ENCODE measurements at regions not wholly inside any gene's neighbourhood (a gene's known extent, or its start where the extent isn't known, plus 50 kb on each side); places are given as distances from the start of the nearest gene placed in this dataset.
"Not testable (repeated sequence)": the region's sequence is repeated elsewhere in the genome, so short reads cannot be mapped to it uniquely, and the experiment has no call there.

GRCh38 chr15:39499042-39499441 lies 81.8 kb upstream of the THBS1 start:
- DNase-seq = no peak

- no peak for DNase-seq
Measured at GRCh38 chr15:39499681-39500080, 81.2 kb upstream of the THBS1 start.

GRCh38 chr15:39501366-39502081 lies 79.4 kb upstream of the THBS1 start:
- DNase-seq = no peak

GRCh38 chr15:39502082-39502447 lies 78.8 kb upstream of the THBS1 start:
- DNase-seq = no peak

- no peak for DNase-seq
Measured at GRCh38 chr15:39502611-39503195, 78.2 kb upstream of the THBS1 start.

GRCh38 chr15:39503526-39503925 lies 77.4 kb upstream of the THBS1 start:
- no peak for DNase-seq

- no peak for DNase-seq
Measured at GRCh38 chr15:39504808-39505207, 76.1 kb upstream of the THBS1 start.

GRCh38 chr15:39506146-39506545 lies 74.7 kb upstream of the THBS1 start:
- no peak for DNase-seq

- DNase-seq = peak; percentile 46
Measured at GRCh38 chr15:39508536-39508935, 72.3 kb upstream of the THBS1 start.

- DNase-seq = peak; percentile 11
Measured at GRCh38 chr15:39510001-39510701, 70.7 kb upstream of the THBS1 start.

- DNase-seq = peak; percentile 27
Measured at GRCh38 chr15:39511000-39511915, 69.6 kb upstream of the THBS1 start.

- no peak for DNase-seq
Measured at GRCh38 chr15:39511916-39512260, 69.0 kb upstream of the THBS1 start.

- no peak for DNase-seq
Measured at GRCh38 chr15:39512643-39513042, 68.2 kb upstream of the THBS1 start.

GRCh38 chr15:39513936-39514335 lies 66.9 kb upstream of the THBS1 start:
- DNase-seq = no peak

- no peak for DNase-seq
Measured at GRCh38 chr15:39514933-39515332, 65.9 kb upstream of the THBS1 start.

- peak; percentile 28 for DNase-seq
Measured at GRCh38 chr15:39515765-39516164, 65.1 kb upstream of the THBS1 start.

GRCh38 chr15:39517122-39517855 lies 63.6 kb upstream of the THBS1 start:
- DNase-seq = no peak

- DNase-seq = not testable (repeated sequence)
Measured at GRCh38 chr15:39523968-39524367, 56.9 kb upstream of the THBS1 start.

GRCh38 chr15:39529457-39529856 lies 51.4 kb upstream of the THBS1 start:
- DNase-seq = no peak

- no peak for DNase-seq
Measured at GRCh38 chr15:39530480-39531342, 50.2 kb upstream of the THBS1 start.
